Trophoblast cell (in vitro differentiated cells and primary cell): ENCODE measurements at regions not wholly inside any gene's neighbourhood (a gene's known extent, or its start where the extent isn't known, plus 50 kb on each side); places are given as distances from the start of the nearest gene placed in this dataset.

Source experiments
- DNase-seq, 2 donors: peaks; one replicate each; pipeline ENCODE4 v3.0.0-alpha.2; 2016
- H2AFZ ChIP-seq: 2 replicates; pipeline ENCODE4 v1.6.1; 2013; ENCODE audit warnings: low read length, moderate library complexity, mild to moderate bottlenecking; ENCODE audit not compliant: insufficient read depth, poor library complexity
- H2AK5ac ChIP-seq: 2 replicates; pipeline ENCODE4 v1.6.1; 2013; ENCODE audit warnings: mild to moderate bottlenecking, low read length
- H2BK120ac ChIP-seq: 2 replicates; pipeline ENCODE4 v1.6.1; 2013; ENCODE audit warnings: low read length, mild to moderate bottlenecking, moderate library complexity; ENCODE audit not compliant: insufficient read depth, poor library complexity
- H2BK12ac ChIP-seq: 2 replicates; pipeline ENCODE4 v1.6.1; 2013; ENCODE audit warnings: mild to moderate bottlenecking, low read length, moderate library complexity
- H2BK5ac ChIP-seq: 2 replicates; pipeline ENCODE4 v1.6.1; 2013; ENCODE audit warnings: low read length, low read depth, moderate library complexity, mild to moderate bottlenecking; ENCODE audit not compliant: poor library complexity
- H3K14ac ChIP-seq: 2 replicates; pipeline ENCODE4 v1.6.1; 2013; ENCODE audit warnings: mild to moderate bottlenecking, low read length
- H3K18ac ChIP-seq: 2 replicates; pipeline ENCODE4 v1.6.1; 2013; ENCODE audit warnings: mild to moderate bottlenecking, low read length
- H3K23ac ChIP-seq: 2 replicates; pipeline ENCODE4 v1.6.1; 2013; ENCODE audit warnings: low read length
- H3K27ac ChIP-seq: 2 replicates; pipeline ENCODE4 v1.5.1; 2013; ENCODE audit warnings: low read depth, mild to moderate bottlenecking, inconsistent platforms, low read length, moderate library complexity
- H3K27me3 ChIP-seq: 2 replicates; pipeline ENCODE4 v1.6.1; 2013; ENCODE audit warnings: inconsistent platforms, mild to moderate bottlenecking, low read length, moderate library complexity; ENCODE audit not compliant: insufficient read depth
- H3K36me3 ChIP-seq, 2 experiments: 1 replicate in 1 of 2; 2 replicates in 1 of 2; pipeline ENCODE4 v1.6.1; 2013; ENCODE audit warnings: low read length in 2 of 2, mild to moderate bottlenecking in 2 of 2, moderate library complexity in 1 of 2; ENCODE audit not compliant: insufficient read depth in 2 of 2, control insufficient read depth in 1 of 2
- H3K4ac ChIP-seq: 2 replicates; pipeline ENCODE4 v1.6.1; 2013; ENCODE audit warnings: low read depth, mild to moderate bottlenecking, low read length, moderate library complexity
- H3K4me1 ChIP-seq, 2 experiments: 1 replicate in 1 of 2; 2 replicates in 1 of 2; pipeline ENCODE4 v1.6.1; 2013; ENCODE audit warnings: low read length in 2 of 2, mild to moderate bottlenecking in 2 of 2, moderate library complexity in 1 of 2; ENCODE audit not compliant: insufficient read depth in 2 of 2, control insufficient read depth in 1 of 2
- H3K4me2 ChIP-seq: 2 replicates; pipeline ENCODE4 v1.6.1; 2013; ENCODE audit warnings: inconsistent platforms, mild to moderate bottlenecking, low read length, moderate library complexity
- H3K4me3 ChIP-seq: 2 replicates; pipeline ENCODE4 v1.5.1; 2013; ENCODE audit warnings: mild to moderate bottlenecking, low read depth, low read length, inconsistent platforms
- H3K79me1 ChIP-seq: one replicate; pipeline ENCODE4 v1.6.1; 2013; ENCODE audit warnings: low read length
- H3K79me2 ChIP-seq: 2 replicates; pipeline ENCODE4 v1.6.1; 2013; ENCODE audit warnings: low read length, mild to moderate bottlenecking; ENCODE audit not compliant: control insufficient read depth, insufficient read depth, poor library complexity
- H3K9ac ChIP-seq: 2 replicates; pipeline ENCODE4 v1.6.1; 2013; ENCODE audit warnings: mild to moderate bottlenecking, low read length
- H3K9me3 ChIP-seq: 2 replicates; pipeline ENCODE4 v1.6.1; 2013; ENCODE audit warnings: low read depth, mild to moderate bottlenecking, control low read depth, inconsistent platforms, low read length; ENCODE audit not compliant: insufficient read depth
- H4K12ac ChIP-seq: 2 replicates; pipeline ENCODE4 v1.6.1; 2013; ENCODE audit warnings: low read depth, mild to moderate bottlenecking, low read length, moderate library complexity
- H4K8ac ChIP-seq: 2 replicates; pipeline ENCODE4 v1.6.1; 2013; ENCODE audit warnings: low read depth, mild to moderate bottlenecking, low read length, moderate library complexity
- H4K91ac ChIP-seq: one replicate; pipeline ENCODE4 v1.6.1; 2013; ENCODE audit warnings: low read depth, mild to moderate bottlenecking, low read length, moderate library complexity
- WGBS: extraction: QIAGEN DNeasy Blood & Tissue Kit; methylation state at CpG from one replicate; pipeline ENCODE4 v1.1.7; 2013; ENCODE audit warnings: missing lambda C conversion rate; ENCODE audit not compliant: insufficient read length, insufficient coverage; ENCODE audit errors: extremely low coverage; 5-methylcytosine and 5-hydroxymethylcytosine counted together

DNA sequence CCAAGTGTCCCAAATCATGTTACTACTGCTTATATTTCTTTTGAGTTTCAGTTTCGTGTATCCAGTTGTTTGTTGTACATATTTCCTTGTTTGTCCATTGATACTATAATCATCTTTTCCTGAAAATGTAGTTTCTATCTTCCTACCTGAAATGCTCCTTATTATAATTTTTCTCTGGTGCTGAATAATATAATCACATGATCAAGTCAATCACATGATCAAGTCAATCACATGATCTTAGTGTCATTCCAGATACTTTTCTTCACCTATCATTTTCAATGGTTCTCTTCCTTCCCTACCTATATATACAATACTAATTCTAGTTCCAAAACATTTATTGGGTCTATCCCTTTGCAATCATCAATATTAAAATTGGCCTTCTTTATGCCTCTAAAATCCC is 2058.8 kb downstream of the PCDH7 start:
- Histone ChIP-seq H2BK120ac (no peak overlapping the region), H2BK12ac (no peak overlapping the region), H3K36me3 (no peaks in the 10 kb centered on the region), H4K91ac (no peak overlapping the region), H4K8ac (no peak overlapping the region), H3K79me1 (no peaks in the 10 kb centered on the region), H2AFZ (no peak overlapping the region), H3K79me2 (no peaks in the 10 kb centered on the region), H2BK5ac (no peak overlapping the region), H3K4me3 (no peak overlapping the region), H3K4ac (no peak overlapping the region), H3K9ac (no peak overlapping the region), H3K23ac (no peak overlapping the region), H3K4me2 (no peak overlapping the region), H3K4me1 (no peaks in the 10 kb centered on the region), H2AK5ac (no peak overlapping the region), H4K12ac (no peak overlapping the region), H3K14ac (no peak overlapping the region), H3K18ac (no peak overlapping the region), H3K9me3 (no peaks in the 10 kb centered on the region), H3K27ac (no peak overlapping the region), H3K27me3 (no peaks in the 10 kb centered on the region)
- DNase-seq, result no peak
- WGBS, result no CpG with 5 or more reads among the region's 1 CpG

- Histone ChIP-seq H2AK5ac (no peak overlapping the region), H3K27ac (no peak overlapping the region), H2BK120ac (no peak overlapping the region), H4K12ac (no peak overlapping the region), H3K36me3 (no peaks in the 10 kb centered on the region), H3K14ac (no peak overlapping the region), H3K79me2 (no peaks in the 10 kb centered on the region), H4K91ac (no peak overlapping the region), H3K4ac (no peak overlapping the region), H2AFZ (no peak overlapping the region), H3K79me1 (no peaks in the 10 kb centered on the region), H3K23ac (no peak overlapping the region), H2BK5ac (no peak overlapping the region), H2BK12ac (no peak overlapping the region), H3K4me3 (no peak overlapping the region), H3K27me3 (no peaks in the 10 kb centered on the region), H3K4me2 (no peak overlapping the region), H3K18ac (no peak overlapping the region), H3K4me1 (no peaks in the 10 kb centered on the region), H3K9me3 (no peaks in the 10 kb centered on the region), H3K9ac (no peak overlapping the region), H4K8ac (no peak overlapping the region)
- peak in 1 of 2 donors; percentile 40 for DNase-seq
These were observed 2068.9 kb downstream of the PCDH7 start for GRCh38 chr4:32789026-32789608.

DNA sequence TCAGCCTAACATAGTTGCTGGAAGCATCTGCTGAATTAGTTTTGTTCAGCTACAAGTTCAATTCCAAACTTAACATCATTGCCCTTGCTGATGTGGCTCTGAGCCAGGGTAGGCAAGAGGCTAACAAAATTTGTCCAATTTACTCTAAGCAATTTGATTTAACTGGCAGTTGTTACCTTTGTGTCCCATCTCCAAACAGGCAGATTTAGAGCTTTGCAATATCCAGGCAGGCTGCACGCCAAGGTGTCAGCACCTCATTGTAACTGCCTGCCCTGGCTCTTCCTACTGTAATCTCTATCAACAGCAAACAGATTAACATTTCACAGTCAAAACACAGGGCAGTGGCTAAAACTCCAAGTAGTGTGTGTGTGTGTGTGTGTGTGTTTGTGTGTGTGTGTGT is 2070.6 kb downstream of the PCDH7 start:
- no peak overlapping the region for H3K4me2 ChIP-seq
- no peak overlapping the region for H4K8ac ChIP-seq
- H3K4me1 ChIP-seq, result no peaks in the 10 kb centered on the region
- H3K4ac ChIP-seq, result no peak overlapping the region
- no peaks in the 10 kb centered on the region for H3K9me3 ChIP-seq
- no peak overlapping the region for H2BK5ac ChIP-seq
- H3K4me3 ChIP-seq, result no peak overlapping the region
- no peak overlapping the region for H2BK12ac ChIP-seq
- DNase-seq, result no peak
- H4K91ac ChIP-seq, result no peak overlapping the region
- no peak overlapping the region for H3K18ac ChIP-seq
- no peak overlapping the region for H3K9ac ChIP-seq
- H2AK5ac ChIP-seq, result no peak overlapping the region
- no peak overlapping the region for H3K14ac ChIP-seq
- H3K27ac ChIP-seq, result no peak overlapping the region
- H4K12ac ChIP-seq, result no peak overlapping the region
- no peaks in the 10 kb centered on the region for H3K27me3 ChIP-seq
- no CpG with 5 or more reads among the region's 1 CpG for WGBS
- no peak overlapping the region for H2BK120ac ChIP-seq
- no peak overlapping the region for H3K23ac ChIP-seq
- H3K79me1 ChIP-seq, result no peaks in the 10 kb centered on the region
- no peak overlapping the region for H2AFZ ChIP-seq
- H3K79me2 ChIP-seq, result no peaks in the 10 kb centered on the region
- no peaks in the 10 kb centered on the region for H3K36me3 ChIP-seq

- Histone ChIP-seq H4K8ac (no peak overlapping the region), H3K9me3 (no peaks in the 10 kb centered on the region), H3K23ac (no peak overlapping the region), H4K91ac (no peak overlapping the region), H3K27ac (no peak overlapping the region), H3K14ac (no peak overlapping the region), H3K4me1 (no peaks in the 10 kb centered on the region), H2AK5ac (no peak overlapping the region), H3K18ac (no peak overlapping the region), H3K4me2 (no peak overlapping the region), H2BK5ac (no peak overlapping the region), H4K12ac (no peak overlapping the region), H3K79me1 (no peaks in the 10 kb centered on the region), H3K36me3 (no peaks in the 10 kb centered on the region), H2BK120ac (no peak overlapping the region), H2AFZ (no peak overlapping the region), H2BK12ac (no peak overlapping the region), H3K4ac (no peak overlapping the region), H3K9ac (no peak overlapping the region), H3K4me3 (no peak overlapping the region), H3K27me3 (no peaks in the 10 kb centered on the region), H3K79me2 (no peaks in the 10 kb centered on the region)
- no peak for DNase-seq
- WGBS, result no CpG with 5 or more reads among the region's 9 CpGs
These were observed 2078.4 kb downstream of the PCDH7 start for GRCh38 chr4:32798471-32799159.
